Left ventricle myocardium inferior (tissue), 1 donor: ENCODE measurements at regions not wholly inside any gene's neighbourhood (a gene's known extent, or its start where the extent isn't known, plus 50 kb on each side); places are given as distances from the start of the nearest gene placed in this dataset.

Experiments
- DNase-seq: peaks from one replicate; pipeline ENCODE4 v3.0.0-alpha.2; 2020
- H3K27ac ChIP-seq: fragments of 200-600 bp; replicated peaks from 2 replicates; pipeline ENCODE4 v1.8.0; 2021
- H3K27me3 ChIP-seq: fragments of 200-600 bp; 2 replicates; pipeline ENCODE4 v1.8.0; 2021; ENCODE audit warnings: low read depth
- H3K36me3 ChIP-seq: fragments of 200-600 bp; 2 replicates; pipeline ENCODE4 v1.8.0; 2021
- H3K4me1 ChIP-seq: fragments of 200-600 bp; 2 replicates; pipeline ENCODE4 v1.8.0; 2021
- H3K4me3 ChIP-seq: fragments of 200-600 bp; 2 replicates; pipeline ENCODE4 v1.8.0; 2021; ENCODE audit warnings: mild to moderate bottlenecking, moderate library complexity
- H3K9me3 ChIP-seq: fragments of 200-600 bp; replicated peaks from 2 replicates; pipeline ENCODE4 v1.8.0; 2021
- CTCF ChIP-seq: fragments of 200-600 bp; IDR thresholded peaks from 2 replicates; pipeline ENCODE4 v1.8.0; 2021; ENCODE audit warnings: antibody characterized with exemption, mild to moderate bottlenecking, borderline replicate concordance
- intact Hi-C: fragments of 100-400 bp; cut with micrococcal nuclease; formaldehyde crosslinking; loops from one replicate; pipeline ENCODE4 v1.11.0; 2022
- donor health status: DM: no; HTN: yes; CAD: no; lungs with severe emphysema.

GRCh38 chr16:79287424-79287917 lies 313.1 kb downstream of the MAF start:
- Histone ChIP-seq H3K9me3 (no peaks in the 10 kb centered on the region), H3K4me3 (peak overlapping the region; percentile 54), H3K36me3 (no peaks in the 10 kb centered on the region), H3K27ac (peak overlapping the region; percentile 42), H3K4me1 (peaks cover 34% of the 10 kb centered on the region), H3K27me3 (no peaks in the 10 kb centered on the region)
- intact Hi-C loops: no loop called here
- no peak for DNase-seq
- no peak for TF ChIP-seq CTCF

GRCh38 chr16:79286646-79287423 lies 313.7 kb downstream of the MAF start:
- no peak for TF ChIP-seq CTCF
- DNase-seq: peak; percentile 51
- intact Hi-C loops: no loop called here
- H3K27me3 ChIP-seq: no peaks in the 10 kb centered on the region
- peak overlapping the region; percentile 42 for H3K27ac ChIP-seq
- H3K36me3 ChIP-seq: no peaks in the 10 kb centered on the region
- H3K4me1 ChIP-seq: peaks cover 34% of the 10 kb centered on the region
- H3K4me3 ChIP-seq: peak overlapping the region; percentile 54
- no peaks in the 10 kb centered on the region for H3K9me3 ChIP-seq

GRCh38 chr16:79284766-79285165 lies 315.8 kb downstream of the MAF start:
- H3K27ac ChIP-seq: no peak overlapping the region
- intact Hi-C loops: no loop called here

GRCh38 chr16:79283578-79283977 lies 317.0 kb downstream of the MAF start:
- Histone ChIP-seq H3K9me3 (no peaks in the 10 kb centered on the region), H3K4me1 (peaks cover 34% of the 10 kb centered on the region), H3K27me3 (peaks cover 15% of the 10 kb centered on the region), H3K27ac (no peak overlapping the region), H3K36me3 (no peaks in the 10 kb centered on the region), H3K4me3 (no peak overlapping the region)
- TF ChIP-seq CTCF: no peak
- intact Hi-C loops: no loop called here
- no peak for DNase-seq

More at GRCh38 chr16:79284766-79285165, 315.8 kb downstream of the MAF start:
- Histone ChIP-seq H3K4me3 (no peak overlapping the region), H3K9me3 (no peaks in the 10 kb centered on the region), H3K36me3 (no peaks in the 10 kb centered on the region), H3K4me1 (peaks cover 34% of the 10 kb centered on the region), H3K27me3 (peaks cover 10% of the 10 kb centered on the region)
- TF ChIP-seq CTCF: no peak
- no peak for DNase-seq

- no peak for DNase-seq
- H3K36me3 ChIP-seq: no peaks in the 10 kb centered on the region
- no peak overlapping the region for H3K27ac ChIP-seq
- H3K27me3 ChIP-seq: peaks cover 15% of the 10 kb centered on the region
- no peaks in the 10 kb centered on the region for H3K9me3 ChIP-seq
- no peak for TF ChIP-seq CTCF
- no peak overlapping the region for H3K4me3 ChIP-seq
- peaks cover 33% of the 10 kb centered on the region for H3K4me1 ChIP-seq
- intact Hi-C loops: no loop called here
Measured at GRCh38 chr16:79282806-79283205, 317.7 kb downstream of the MAF start.
